Bronchial epithelial cell (primary cell): ENCODE measurements at regions not wholly inside any gene's neighbourhood (a gene's known extent, or its start where the extent isn't known, plus 50 kb on each side); places are given as distances from the start of the nearest gene placed in this dataset.

Experiments used
- DNase-seq: peaks from one replicate; pipeline ENCODE4 v3.0.0-alpha.2; 2010; ENCODE audit warnings: low read depth
- FAIRE-seq: peaks from 2 replicates; lab custom pipeline; 2011; peaks lifted over from hg19 to GRCh38; lab: Jason Lieb, UNC
- H3K27me3 ChIP-seq: 2 replicates; pipeline ENCODE4 v1.5.1; 2011; ENCODE audit warnings: low read length; ENCODE audit not compliant: control insufficient read depth, insufficient read depth
- H3K36me3 ChIP-seq: 2 replicates; pipeline ENCODE4 v1.5.1; 2011; ENCODE audit warnings: low read length; ENCODE audit not compliant: control insufficient read depth, insufficient read depth
- H3K4me3 ChIP-seq: 2 replicates; pipeline ENCODE4 v1.5.1; 2011; ENCODE audit warnings: mild to moderate bottlenecking, low read depth, low read length, control low read depth
- TF ChIP-seq, protein P1 (sequence below): IDR thresholded peaks from 2 replicates; pipeline ENCODE4 v1.5.1; 2011; ENCODE audit warnings: mild to moderate bottlenecking, moderate library complexity, low read length, control low read depth, inconsistent platforms; ENCODE audit not compliant: insufficient read depth, severe bottlenecking

DNA sequence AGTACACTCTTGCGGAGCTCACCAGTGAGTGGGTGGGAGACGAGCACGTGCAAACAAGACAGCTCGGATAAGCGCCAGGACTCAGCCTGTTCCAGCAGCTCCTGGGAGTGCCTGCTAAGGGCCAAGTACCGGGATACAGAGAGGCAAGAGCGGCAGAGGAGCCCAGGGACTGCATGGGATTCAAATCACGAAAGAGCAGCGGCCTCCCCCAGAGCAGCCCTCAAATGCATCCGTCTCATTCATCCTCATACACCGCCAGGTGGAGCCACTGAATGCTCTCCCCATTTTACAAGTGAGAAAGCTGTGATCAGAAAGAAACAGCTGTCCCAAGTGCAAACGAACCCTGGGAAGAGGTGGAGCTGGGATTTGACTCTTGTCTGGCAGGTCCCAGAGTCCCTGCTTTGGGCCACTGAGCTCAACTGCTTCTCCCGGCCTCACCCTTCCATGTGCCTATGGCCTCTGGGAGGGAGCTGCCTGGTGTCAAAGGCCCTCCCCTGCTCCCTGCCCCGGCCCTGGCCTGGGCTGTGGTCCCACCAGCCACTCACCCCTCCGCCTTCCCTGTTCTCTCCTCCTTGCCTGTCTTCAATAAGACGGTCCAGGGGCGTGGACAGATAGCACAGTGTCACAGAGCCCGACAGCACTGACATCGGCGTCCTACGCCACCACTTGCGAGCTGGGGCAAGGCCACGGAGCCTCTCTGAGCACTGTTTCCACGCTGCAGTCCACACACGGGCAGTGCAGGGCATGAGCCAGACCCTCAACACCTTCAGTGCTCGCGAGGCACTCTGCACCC lies 72.8 kb upstream of the TAF1B start:
- DNase-seq (peak; percentile 88), FAIRE-seq (no peak)
- Histone ChIP-seq H3K4me3 (no peak overlapping the region), H3K36me3 (no peaks in the 10 kb centered on the region), H3K27me3 (no peaks in the 10 kb centered on the region)
- TF ChIP-seq, protein P1, sequence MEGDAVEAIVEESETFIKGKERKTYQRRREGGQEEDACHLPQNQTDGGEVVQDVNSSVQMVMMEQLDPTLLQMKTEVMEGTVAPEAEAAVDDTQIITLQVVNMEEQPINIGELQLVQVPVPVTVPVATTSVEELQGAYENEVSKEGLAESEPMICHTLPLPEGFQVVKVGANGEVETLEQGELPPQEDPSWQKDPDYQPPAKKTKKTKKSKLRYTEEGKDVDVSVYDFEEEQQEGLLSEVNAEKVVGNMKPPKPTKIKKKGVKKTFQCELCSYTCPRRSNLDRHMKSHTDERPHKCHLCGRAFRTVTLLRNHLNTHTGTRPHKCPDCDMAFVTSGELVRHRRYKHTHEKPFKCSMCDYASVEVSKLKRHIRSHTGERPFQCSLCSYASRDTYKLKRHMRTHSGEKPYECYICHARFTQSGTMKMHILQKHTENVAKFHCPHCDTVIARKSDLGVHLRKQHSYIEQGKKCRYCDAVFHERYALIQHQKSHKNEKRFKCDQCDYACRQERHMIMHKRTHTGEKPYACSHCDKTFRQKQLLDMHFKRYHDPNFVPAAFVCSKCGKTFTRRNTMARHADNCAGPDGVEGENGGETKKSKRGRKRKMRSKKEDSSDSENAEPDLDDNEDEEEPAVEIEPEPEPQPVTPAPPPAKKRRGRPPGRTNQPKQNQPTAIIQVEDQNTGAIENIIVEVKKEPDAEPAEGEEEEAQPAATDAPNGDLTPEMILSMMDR: peak; percentile 83

DNA sequence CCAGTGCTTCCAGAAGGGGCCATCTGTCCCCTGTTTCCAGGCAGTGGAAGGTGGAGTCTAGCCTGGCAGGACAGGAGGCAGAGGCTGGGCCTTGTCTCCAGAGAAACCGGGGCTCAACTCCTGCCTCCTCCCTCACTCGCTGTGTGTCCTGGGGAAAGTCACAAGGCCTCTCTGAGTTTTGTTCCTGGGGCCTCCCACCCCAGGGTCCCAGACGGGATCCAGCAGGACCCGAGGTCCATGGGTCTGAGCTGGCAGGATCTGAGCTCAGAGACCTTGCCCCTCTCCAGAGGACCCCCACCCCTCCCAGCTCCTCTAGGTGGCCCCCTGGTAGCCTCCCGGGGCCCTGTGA lies 72.2 kb upstream of the TAF1B start:
- DNase-seq: no peak
- TF ChIP-seq, protein P1: no peak
- no peak for FAIRE-seq
- Histone ChIP-seq H3K27me3 (no peaks in the 10 kb centered on the region), H3K4me3 (no peak overlapping the region), H3K36me3 (no peaks in the 10 kb centered on the region)

DNA sequence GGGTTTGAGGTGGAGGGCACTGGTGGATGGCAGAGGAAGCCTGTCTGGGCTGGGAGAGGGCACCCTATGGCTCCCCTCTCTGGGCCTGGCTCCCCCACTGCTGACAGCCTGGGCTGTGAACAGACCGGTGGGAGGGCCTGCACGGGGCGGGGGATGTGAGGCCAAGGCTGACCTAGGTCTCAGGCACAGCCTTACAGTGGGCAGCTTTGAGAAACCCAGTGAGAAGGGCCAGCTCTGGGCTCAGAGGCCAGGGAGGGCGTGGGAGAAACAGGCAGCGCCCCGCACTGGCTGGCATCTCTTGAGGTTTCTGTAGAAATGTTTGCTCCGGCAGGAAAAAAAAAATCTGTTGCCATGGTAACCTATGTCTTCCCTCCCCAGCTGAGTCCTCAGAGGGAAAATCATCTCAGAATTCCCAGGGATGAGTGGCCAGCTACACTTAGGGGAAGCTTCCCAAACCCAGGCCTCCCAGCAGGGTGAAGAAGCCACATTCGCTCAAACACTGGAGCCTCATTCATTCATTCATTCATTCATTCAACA lies 71.7 kb upstream of the TAF1B start:
- no peak overlapping the region for H3K4me3 ChIP-seq
- FAIRE-seq (no peak), DNase-seq (no peak)
- TF ChIP-seq, protein P1: no peak
- no peaks in the 10 kb centered on the region for H3K27me3 ChIP-seq
- H3K36me3 ChIP-seq: no peaks in the 10 kb centered on the region

DNA sequence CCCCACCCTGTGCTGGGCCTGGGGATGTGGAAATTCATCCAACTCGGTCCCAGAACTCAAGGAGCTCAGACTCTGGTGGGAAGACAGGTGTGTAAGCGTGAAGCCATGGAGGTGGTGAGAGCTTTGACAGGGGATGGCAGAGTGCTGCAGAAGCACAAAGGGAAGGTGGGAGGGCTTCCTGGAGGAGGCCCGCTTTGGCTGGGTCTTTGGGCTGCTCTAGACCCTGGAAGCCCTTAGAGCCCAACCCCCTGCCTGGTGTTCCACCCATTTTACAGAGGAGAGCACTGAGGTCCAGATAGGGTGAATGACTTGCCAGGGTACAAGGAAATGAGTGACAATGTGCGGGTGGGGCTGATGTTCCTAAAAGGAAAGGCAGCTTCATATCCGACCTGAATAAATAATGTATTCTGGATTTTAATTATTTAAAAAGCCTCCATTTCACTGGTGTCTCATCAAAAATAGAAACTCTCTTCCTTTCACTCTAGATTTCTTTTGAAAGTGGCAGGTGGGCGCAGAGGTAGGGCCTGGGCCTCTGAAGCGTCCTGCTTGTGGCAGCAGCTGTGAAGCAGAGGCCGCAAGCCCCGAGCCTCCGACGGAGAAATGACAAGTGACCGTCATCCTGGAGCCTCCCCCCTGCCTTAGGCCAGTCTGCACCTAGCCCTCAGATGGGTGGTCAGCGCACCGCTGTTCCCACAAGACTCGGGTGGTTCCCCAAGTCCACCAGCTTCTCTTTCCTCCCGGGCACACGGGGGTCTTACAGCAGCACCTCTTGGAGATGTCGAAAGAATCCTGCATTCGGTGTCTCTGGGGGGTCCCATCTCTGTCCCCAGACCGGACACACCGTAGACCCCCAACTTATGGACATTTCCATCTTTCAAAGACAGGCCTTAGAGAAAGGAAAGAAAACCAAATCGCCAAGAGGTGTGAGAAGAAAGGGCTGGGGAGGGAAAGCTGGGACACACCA lies 71.0 kb upstream of the TAF1B start:
- DNase-seq: no peak
- no peaks in the 10 kb centered on the region for H3K27me3 ChIP-seq
- TF ChIP-seq, protein P1: no peak
- FAIRE-seq: no peak
- no peaks in the 10 kb centered on the region for H3K36me3 ChIP-seq
- no peak overlapping the region for H3K4me3 ChIP-seq

DNA sequence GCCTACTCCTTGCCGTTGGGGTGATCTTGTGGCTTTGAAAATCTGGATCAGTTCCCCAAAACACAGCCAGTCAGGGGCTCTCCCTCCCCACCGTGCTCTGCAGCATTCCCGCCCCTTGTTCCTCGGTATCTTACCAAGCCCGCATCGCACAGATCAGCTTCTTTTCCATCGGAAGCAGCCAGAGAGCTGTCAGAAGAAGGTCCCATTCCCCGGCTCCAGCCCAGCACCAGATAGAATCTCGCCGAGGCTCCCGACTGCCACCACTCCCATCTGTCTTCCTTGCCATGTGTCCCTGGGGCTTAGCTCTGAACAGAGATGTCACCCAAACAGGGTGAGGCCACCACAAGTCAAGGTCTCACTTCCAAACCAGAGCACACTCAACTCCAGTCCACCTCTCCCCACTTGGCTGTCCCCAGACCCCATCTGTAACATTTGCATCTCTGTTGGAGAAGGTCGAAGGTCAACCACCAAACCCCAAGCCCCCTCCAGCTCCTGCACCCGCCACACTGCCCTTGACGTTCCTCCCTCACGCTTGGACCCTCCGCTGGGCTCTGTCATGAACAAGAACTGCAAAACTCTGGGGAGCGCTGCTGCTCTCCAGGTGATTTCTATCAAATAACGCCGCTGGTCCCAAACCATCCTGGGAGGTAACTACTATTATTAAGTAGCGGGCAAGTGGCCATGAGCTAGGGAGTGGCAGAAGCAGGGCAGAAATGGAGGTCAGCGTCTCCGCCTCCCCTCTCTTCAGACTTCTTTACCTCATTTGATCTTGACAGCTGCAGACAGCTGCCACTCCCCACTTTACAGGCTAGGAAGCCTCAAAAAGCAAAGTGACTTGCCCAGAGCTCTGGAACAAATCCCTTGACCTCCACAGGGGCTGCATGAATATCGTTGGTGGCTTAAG lies 70.0 kb upstream of the TAF1B start:
- Histone ChIP-seq H3K36me3 (no peaks in the 10 kb centered on the region), H3K4me3 (no peak overlapping the region), H3K27me3 (no peaks in the 10 kb centered on the region)
- FAIRE-seq (peak; percentile 94), DNase-seq (no peak)
- TF ChIP-seq, protein P1: no peak
